Psoas muscle (tissue), 7 donors: ENCODE measurements at regions not wholly inside any gene's neighbourhood (a gene's known extent, or its start where the extent isn't known, plus 50 kb on each side); places are given as distances from the start of the nearest gene placed in this dataset.

Experiments
- ATAC-seq, 4 donors: fragments of 200-7000 bp; cut with Tn5 transposase; one replicate each; pipeline ENCODE4 v1.9.1; 2020; ENCODE audit warnings: moderate library complexity in 3 of 4, mild to moderate bottlenecking in 2 of 4
- DNase-seq, 2 donors: peaks; one replicate each; pipeline ENCODE4 v3.0.0-alpha.2; 2020
- H3K27ac ChIP-seq: fragments of 200-600 bp; one replicate; pipeline ENCODE4 v1.8.0; 2022
- H3K27me3 ChIP-seq, 3 donors: fragments of 200-600 bp in 1 of 3; one replicate each; pipeline versions ENCODE4 v1.6.1 to v1.8.0; 2013 to 2022; ENCODE audit warnings: low read length in 2 of 3, mild to moderate bottlenecking in 2 of 3, moderate library complexity in 1 of 3; ENCODE audit not compliant: insufficient read depth in 3 of 3
- H3K36me3 ChIP-seq, 2 donors: fragments of 200-600 bp in 1 of 2; one replicate each; pipeline versions ENCODE4 v1.6.1 to v1.8.0; 2013 to 2022; ENCODE audit warnings: low read depth in 1 of 2, mild to moderate bottlenecking in 1 of 2, moderate library complexity in 1 of 2; ENCODE audit not compliant: insufficient read depth in 1 of 2
- H3K4me1 ChIP-seq: fragments of 200-600 bp; one replicate; pipeline ENCODE4 v1.8.0; 2022
- H3K4me3 ChIP-seq: fragments of 200-600 bp; one replicate; pipeline ENCODE4 v1.8.0; 2022; ENCODE audit warnings: mild to moderate bottlenecking
- H3K9me3 ChIP-seq: fragments of 200-600 bp; one replicate; pipeline ENCODE4 v1.8.0; 2022
- WGBS, 3 donors: extraction: QIAGEN DNeasy Blood & Tissue Kit; methylation state at CpG; one replicate each; pipeline versions ENCODE4 v1.1.6 to v1.1.7; 2013; 5-methylcytosine and 5-hydroxymethylcytosine counted together
- intact Hi-C, 2 donors: fragments of 100-400 bp; cut with DNase I; formaldehyde crosslinking; loops; one replicate each; pipeline versions ENCODE4 v1.11.0 to v1.14.2; 2022
- TF ChIP-seq, protein P1 (sequence below): fragments of 200-600 bp; IDR thresholded peaks from one replicate; pipeline ENCODE4 v1.8.0; 2022; ENCODE audit warnings: antibody characterized with exemption
- donor health status: healthy with polysubstance abuse.
- donor health status: DM: no; HTN: no; CAD: no; lungs with moderate emphysema.
- donor health status: Bipolar disorder and iron deficiency.
- donor health status: healthy.
- donor health status: DM: yes; HTN: yes; CAD: no.
- donor health status: DM: no; HTN: no; CAD: no.
- donor health status: DM: yes; HTN: yes; CAD: no.

DNA sequence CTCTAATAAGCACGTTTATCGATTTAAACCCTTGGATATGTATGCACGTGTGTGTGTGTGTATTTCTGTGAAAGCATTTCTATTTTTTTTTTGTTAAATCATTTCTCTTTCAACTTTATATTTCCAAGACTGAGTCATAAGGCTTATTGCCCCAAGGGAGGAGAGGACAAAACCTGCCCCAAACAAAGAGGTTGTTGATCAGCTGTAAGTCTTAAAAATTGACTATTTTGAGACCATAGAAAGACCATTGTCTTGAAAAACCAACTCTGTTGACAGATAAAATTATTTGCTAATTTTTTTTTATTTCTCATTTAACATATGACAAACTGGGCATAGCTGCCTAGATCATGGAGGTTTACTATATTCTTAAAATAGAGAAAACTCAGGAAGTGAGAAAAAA is 222.4 kb downstream of the FMR1NB start:
- DNase-seq (no peak), ATAC-seq (no peak)
- no peaks in the 10 kb centered on the region for H3K36me3 ChIP-seq
- TF ChIP-seq, protein P1, sequence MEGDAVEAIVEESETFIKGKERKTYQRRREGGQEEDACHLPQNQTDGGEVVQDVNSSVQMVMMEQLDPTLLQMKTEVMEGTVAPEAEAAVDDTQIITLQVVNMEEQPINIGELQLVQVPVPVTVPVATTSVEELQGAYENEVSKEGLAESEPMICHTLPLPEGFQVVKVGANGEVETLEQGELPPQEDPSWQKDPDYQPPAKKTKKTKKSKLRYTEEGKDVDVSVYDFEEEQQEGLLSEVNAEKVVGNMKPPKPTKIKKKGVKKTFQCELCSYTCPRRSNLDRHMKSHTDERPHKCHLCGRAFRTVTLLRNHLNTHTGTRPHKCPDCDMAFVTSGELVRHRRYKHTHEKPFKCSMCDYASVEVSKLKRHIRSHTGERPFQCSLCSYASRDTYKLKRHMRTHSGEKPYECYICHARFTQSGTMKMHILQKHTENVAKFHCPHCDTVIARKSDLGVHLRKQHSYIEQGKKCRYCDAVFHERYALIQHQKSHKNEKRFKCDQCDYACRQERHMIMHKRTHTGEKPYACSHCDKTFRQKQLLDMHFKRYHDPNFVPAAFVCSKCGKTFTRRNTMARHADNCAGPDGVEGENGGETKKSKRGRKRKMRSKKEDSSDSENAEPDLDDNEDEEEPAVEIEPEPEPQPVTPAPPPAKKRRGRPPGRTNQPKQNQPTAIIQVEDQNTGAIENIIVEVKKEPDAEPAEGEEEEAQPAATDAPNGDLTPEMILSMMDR, result no peak
- 52 to 62% (median 56%) methylated on average over 3 of the region's 3 CpGs for WGBS, 3 donors
- H3K27me3 ChIP-seq, result no peaks in the 10 kb centered on the region
- intact Hi-C loops, result no loop called here
- H3K4me3 ChIP-seq, result no peak overlapping the region
- H3K4me1 ChIP-seq, result no peaks in the 10 kb centered on the region
- H3K9me3 ChIP-seq, result no peaks in the 10 kb centered on the region
- H3K27ac ChIP-seq, result no peak overlapping the region

DNA sequence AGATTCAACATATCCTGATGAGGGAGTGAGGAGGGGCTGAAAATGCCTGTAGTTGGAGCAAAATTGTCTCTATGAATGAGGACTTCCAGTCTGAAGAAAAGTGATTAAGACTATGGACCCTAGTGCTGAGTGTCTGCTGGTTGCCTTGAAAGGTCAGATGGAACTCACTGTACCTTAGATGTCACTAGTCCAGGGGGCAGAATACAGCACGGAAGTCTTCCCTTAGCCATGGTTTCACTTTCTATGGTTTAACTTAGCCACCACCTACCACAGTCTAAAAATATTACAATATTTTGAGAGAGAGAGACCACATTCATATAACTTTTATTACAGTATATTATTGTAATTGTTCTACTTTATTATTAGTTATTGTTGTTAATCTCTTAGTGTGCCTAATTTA is 223.1 kb downstream of the FMR1NB start:
- no peak for DNase-seq
- intact Hi-C loops, result no loop called here

DNA sequence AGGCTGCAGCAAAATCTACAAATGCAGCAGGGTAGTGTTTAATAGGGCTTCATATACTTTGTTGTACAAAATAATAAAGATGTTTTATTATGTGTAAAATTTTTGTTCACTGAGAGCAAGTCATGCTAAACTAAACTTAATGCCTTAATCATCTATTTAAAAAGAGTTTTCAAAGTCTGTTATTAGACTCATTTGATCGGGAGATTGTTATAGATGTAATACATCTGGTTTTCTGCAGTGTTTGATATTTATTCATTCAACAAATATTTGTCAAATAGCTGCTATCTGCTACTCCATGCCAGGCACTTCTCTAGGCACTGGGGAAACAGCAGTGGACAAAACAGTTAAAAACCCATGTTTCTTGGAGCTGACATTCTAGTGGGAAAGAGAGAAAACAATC is 233.6 kb downstream of the FMR1NB start:
- Histone ChIP-seq H3K27me3 (no peaks in the 10 kb centered on the region), H3K27ac (no peak overlapping the region), H3K36me3 (no peaks in the 10 kb centered on the region), H3K4me3 (no peak overlapping the region), H3K4me1 (no peaks in the 10 kb centered on the region), H3K9me3 (no peaks in the 10 kb centered on the region)
- TF ChIP-seq, protein P1, result no peak
- intact Hi-C loops, result no loop called here
- DNase-seq, result no peak
- WGBS, 3 donors, result 72 to 86% (median 76%) methylated on average over 1 of the region's 1 CpG
- no peak for ATAC-seq

More for the DNA sequence above, 223.1 kb downstream of the FMR1NB start:
- H3K9me3 ChIP-seq, result no peaks in the 10 kb centered on the region
- TF ChIP-seq, protein P1, result no peak
- 44 to 83% (median 50%) methylated on average over 1 of the region's 1 CpG for WGBS, 3 donors
- H3K4me1 ChIP-seq, result no peaks in the 10 kb centered on the region
- no peak for ATAC-seq
- H3K4me3 ChIP-seq, result no peak overlapping the region
- H3K36me3 ChIP-seq, result no peaks in the 10 kb centered on the region
- no peak overlapping the region for H3K27ac ChIP-seq
- H3K27me3 ChIP-seq, result no peaks in the 10 kb centered on the region

DNA sequence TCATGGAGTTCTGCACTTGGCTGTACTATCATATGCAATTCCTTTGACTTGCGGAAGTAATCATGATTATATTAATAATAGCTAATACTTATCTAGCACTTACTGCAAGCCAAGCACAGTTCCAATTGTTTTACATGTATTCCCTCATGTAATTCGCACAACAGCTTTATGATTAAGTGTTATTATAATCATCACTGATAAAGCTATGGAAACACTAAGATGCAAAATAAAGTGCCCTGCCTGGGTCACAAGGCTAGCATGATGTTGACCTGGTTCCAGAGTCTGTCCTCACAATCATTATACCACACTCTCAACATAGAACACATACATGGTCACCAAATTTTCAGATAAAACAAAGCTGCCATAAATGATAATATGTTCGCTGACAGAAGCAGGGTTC is 234.6 kb downstream of the FMR1NB start:
- WGBS, 3 donors, result 82 to 98% (median 96%) methylated on average over 3 of the region's 3 CpGs
- ATAC-seq, result no peak
- Histone ChIP-seq H3K27ac (no peak overlapping the region), H3K4me1 (no peaks in the 10 kb centered on the region), H3K9me3 (no peaks in the 10 kb centered on the region), H3K4me3 (no peak overlapping the region), H3K36me3 (no peaks in the 10 kb centered on the region), H3K27me3 (no peaks in the 10 kb centered on the region)
- intact Hi-C loops, result no loop called here
- TF ChIP-seq, protein P1, result no peak
- DNase-seq, result no peak

DNA sequence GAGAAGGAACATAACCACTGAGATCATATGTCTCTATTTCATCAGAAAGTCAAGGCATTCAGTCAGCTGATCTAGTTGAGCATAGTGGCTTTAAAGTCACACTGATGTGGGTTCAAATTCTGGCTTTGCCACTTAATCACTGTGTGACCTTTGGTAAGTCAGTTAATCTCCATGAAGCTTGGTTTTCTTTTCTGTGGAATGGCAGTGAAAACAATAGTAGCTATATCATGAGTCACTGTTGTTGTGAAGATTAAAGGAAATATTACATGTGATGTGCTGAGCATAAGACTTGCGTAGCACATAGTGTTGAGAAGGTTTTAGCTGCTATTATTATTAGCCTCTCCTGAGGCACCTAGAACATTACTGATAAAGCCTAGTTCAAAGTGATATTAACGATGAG is 242.2 kb downstream of the FMR1NB start:
- no peak overlapping the region for H3K27ac ChIP-seq
- H3K36me3 ChIP-seq, result no peaks in the 10 kb centered on the region
- no peak overlapping the region for H3K4me3 ChIP-seq
- no peaks in the 10 kb centered on the region for H3K4me1 ChIP-seq
- no peak for DNase-seq
- intact Hi-C loops, result no loop called here
- no peak for ATAC-seq
- TF ChIP-seq, protein P1, result no peak
- H3K9me3 ChIP-seq, result no peaks in the 10 kb centered on the region
- 81 to 91% (median 89%) methylated on average over 2 of the region's 2 CpGs for WGBS, 3 donors
- no peaks in the 10 kb centered on the region for H3K27me3 ChIP-seq
